Fibroblast of skin of back (primary cell): ENCODE measurements at regions not wholly inside any gene's neighbourhood (a gene's known extent, or its start where the extent isn't known, plus 50 kb on each side); places are given as distances from the start of the nearest gene placed in this dataset.
"Not testable (repeated sequence)": the region's sequence is repeated elsewhere in the genome, so short reads cannot be mapped to it uniquely, and the experiment has no call there.

Source experiments
- DNase-seq: peaks from one replicate; pipeline ENCODE4 v3.0.0-alpha.2; 2013

DNA sequence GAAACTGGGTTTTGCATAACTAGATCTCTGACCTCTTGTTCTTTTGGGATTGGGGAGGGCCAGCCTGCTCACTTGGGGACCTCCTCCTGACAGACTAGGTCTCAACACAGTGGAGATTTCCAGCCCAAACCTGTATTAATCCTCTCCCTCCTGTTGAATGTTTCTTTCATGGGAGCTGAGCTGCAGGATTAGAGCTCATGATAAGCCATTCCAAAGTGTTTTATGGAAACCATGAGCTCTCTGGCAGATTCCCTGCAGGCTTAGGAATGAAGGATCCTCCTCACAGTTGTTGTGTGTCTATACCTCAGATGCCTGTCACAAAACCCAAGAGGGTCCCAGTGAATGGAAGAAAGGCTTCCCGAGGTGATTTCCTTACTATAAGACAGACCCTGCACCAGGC, 248.4 kb upstream of the B3GAT1 start:
- DNase-seq, result no peak

GRCh38 chr11:134659882-134660281, 247.8 kb upstream of the B3GAT1 start:
- DNase-seq, result no peak

- no peak for DNase-seq
These were observed 246.6 kb upstream of the B3GAT1 start for GRCh38 chr11:134658481-134659225.

- no peak for DNase-seq
These were observed 245.6 kb upstream of the B3GAT1 start for GRCh38 chr11:134657631-134658030.

- no peak for DNase-seq
These were observed 245.0 kb upstream of the B3GAT1 start for GRCh38 chr11:134656861-134657540.

GRCh38 chr11:134656086-134656840, 244.2 kb upstream of the B3GAT1 start:
- not testable (repeated sequence) for DNase-seq

DNA sequence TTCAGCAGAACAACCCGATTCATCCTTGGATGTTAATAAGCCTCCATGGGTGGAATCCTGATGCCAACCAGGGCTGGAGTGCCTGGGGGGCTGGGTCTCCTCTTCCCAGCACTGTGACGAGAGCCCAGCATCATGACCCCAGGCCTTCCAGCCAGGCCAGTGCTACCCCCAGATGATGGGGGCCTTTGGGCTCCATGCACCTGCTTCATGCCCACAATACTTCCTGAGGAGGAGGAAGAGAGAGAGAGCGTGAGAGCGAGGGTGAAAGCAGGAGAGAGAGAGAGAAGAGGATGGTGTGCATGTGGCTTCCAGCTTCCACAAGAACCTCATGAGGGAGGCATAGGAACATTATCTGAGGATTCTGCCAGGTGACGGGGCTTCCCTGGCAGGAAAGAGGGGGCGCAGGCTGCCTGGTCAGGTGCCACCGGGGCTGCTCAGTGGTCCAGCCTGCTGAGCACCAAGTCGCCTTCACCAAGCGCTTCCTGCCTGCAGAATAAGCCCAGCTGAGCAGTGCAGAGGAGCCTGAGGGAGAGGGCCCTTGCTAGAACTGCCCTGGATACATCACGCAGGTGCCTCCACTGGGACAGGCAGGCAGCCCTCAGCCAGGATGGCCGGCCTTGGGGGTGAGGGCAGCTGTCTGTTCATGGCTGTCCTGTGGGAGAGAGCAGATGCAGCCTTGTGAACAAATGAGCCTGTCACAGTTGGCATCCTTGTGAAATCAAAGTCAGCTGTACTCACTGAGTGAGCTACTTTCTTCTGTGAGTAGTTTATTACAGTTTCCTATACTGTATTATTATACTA, 243.3 kb upstream of the B3GAT1 start:
- no peak for DNase-seq

DNA sequence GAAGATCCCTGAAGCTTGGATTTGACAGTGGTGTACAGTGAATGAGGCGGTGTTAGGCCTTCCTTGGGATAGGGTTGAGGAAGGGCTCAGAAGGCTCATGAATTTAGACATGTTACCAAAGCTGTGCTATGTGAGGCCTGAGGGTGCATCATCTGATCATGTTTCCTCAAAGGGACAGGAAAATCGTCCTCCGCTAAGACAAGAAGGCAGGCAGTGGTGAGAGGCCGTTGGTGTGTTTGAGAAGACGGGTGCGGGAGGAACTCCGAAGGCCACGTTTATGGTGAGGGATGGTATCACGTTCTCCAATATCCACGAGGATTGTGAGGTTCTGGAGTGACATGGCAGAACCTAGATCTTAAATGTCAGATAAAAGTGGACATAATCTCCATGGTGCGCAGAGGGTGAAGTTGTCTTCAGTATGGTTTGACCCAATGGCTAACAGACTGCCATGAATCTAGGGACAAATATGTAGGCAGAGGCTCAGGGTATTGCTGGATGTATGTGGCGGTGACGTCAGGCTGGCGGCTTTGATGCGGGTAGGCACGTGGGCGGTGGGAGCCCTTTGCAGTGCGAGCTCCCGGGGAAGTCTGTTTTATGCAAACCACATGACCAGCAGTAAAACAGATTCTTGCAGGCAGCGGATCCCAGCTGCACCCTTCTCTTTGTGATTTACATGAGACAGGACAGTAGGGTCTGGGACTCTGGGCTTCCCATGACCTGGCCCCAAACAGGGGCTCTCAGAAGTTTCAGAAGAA, 242.3 kb upstream of the B3GAT1 start:
- no peak for DNase-seq

DNA sequence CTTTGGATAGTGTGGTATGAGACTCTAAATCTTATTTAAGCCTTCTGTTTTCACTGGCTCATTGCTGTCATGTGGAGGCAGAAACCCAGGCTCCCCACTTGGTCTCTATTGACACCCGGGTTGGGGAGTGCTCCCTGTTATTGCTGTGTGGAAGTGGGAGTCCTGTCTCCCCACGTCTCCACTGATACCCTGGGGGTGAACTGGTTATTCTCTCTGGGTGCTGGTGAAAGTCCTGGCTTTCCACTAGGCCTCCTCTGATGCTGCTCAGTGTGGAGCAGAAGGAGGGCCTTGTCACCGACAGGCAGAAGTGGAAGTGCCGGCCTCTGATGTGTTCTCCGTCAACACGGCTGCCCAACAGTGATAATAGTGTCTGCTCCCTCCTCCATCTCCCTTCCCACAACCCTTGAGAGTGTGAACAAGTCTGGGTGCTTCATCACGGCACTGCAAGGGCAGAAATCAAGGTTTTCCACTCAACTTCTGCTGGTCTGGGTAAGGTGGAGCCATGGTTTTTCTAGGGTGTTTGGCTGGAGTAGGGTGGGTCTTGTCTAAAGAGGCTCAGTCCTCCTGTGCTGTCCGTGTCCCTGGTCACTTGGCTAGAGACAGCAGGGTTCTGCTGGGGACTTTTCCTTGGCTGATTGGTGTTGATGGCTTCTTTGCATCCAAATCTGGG, 240.7 kb upstream of the B3GAT1 start:
- DNase-seq, result no peak

DNA sequence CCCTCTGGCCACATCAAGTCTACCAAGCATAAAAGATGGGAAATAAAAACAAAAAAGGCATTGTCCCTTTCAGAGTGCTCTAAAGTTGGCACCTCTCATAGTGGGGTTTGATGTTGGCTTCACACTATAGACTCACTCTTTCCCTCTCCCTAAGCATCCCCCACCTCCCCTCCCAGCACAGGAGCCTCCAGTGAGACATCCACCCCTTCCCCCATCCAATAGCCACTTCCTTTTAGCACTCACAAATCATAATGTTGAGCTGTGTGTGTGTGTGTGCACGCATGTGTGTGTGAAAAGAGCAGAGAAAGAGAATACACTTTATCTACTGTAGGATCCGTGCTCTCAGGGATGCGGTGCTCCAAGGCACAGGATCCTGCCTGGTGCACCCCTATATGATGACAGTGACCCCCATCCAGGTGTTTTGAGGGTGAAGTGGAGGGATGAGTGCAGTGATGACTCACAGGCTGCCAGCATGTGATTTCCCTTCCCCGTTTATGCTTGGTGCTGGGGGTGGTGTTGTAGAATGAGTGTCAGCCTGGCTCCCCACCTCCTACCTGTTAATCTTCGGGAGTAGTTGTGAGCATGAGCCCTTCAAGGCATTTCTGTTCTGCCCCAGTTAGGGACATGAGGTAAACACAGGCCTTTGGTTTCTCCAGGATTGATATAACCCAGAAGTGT, 235.2 kb upstream of the B3GAT1 start:
- no peak for DNase-seq

GRCh38 chr11:134646561-134646960, 234.5 kb upstream of the B3GAT1 start:
- no peak for DNase-seq

DNA sequence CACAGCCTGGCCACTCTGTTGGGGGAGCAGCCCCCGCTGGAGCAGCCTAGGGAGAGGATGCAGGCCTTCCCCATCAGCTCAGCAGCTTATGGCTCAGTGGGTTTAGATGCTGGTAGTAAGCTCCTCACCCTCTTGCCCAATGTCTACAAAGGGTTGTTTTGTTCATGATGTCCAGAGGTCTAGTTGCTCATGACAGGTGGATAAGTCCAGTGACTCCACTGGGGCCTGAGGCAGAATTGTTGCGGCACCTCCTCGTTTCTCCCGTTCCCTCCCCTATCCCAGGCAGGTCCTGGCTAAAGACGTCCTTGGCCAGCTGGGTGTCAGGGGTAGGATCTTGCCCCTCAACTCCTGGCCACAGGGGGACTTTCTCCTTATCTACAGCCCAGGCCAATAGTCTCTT, 233.5 kb upstream of the B3GAT1 start:
- DNase-seq, result no peak

- DNase-seq, result no peak
These were observed 232.7 kb upstream of the B3GAT1 start for GRCh38 chr11:134644476-134645456.

- no peak for DNase-seq
These were observed 231.3 kb upstream of the B3GAT1 start for GRCh38 chr11:134643115-134644012.

DNA sequence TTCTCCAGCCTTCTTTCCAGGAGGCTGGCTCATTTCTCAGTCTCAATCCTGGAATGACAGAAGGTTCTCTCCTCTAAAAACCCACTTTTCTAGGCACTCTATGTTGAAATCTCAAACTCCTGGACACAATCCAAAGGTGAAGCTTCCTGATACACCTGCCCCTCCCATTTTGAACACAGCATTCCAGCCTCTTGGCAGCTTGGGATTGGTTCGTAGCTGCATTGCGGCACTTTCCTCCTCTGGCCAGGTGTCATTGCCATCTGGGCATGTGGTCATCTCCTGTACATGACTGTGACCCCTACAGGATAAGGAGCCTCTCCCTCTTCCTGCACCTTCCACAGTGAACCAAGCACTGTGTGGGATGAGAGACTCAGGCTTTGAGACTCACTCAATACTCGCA, 230.2 kb upstream of the B3GAT1 start:
- no peak for DNase-seq

DNA sequence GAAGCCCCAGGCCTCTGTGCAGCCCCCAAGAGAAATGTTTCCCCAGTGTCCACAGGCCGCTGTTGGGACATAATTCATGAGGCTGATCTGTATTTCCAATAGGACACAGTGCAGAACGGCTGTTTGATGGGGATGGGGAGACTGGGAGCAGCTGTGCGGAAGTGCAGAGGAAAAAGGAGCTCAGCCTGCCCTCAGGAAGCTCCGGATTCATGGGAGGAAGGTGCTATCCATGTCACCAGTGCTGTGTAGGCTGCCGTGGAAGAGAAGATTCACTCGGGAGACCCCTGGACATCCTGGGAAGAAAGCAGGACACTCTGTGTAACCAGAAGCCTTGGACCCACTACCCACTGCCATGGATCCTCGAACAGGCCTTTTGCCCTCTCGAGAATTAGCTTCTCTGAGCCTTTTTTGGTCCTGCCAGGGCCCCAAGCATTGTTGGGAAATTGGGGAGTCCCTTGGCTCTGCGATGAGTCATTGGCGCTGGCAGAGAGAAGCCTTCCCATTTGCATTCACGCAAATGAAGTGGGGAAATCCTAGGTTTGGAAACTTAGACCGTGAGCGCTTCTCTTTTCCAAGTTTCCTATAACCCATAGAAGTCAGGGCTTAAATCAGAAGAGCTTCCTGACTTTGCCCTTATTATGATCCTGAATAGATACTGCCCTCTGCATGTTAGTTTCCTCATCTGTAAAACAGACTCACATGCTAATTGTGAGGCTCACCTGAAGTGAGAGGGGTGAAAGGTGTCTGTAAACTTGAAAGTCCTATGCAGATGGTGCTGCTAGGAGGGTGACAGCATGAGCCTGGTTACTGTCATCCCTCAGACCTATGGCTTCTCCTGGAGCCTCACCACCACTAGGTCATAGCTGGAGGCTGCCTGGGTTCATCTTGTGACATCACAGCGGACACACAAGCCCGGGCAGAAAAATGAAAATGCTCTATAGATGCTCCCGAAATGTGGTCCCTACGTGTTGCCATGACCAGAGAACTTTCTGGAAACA, 229.2 kb upstream of the B3GAT1 start:
- DNase-seq, result no peak

DNA sequence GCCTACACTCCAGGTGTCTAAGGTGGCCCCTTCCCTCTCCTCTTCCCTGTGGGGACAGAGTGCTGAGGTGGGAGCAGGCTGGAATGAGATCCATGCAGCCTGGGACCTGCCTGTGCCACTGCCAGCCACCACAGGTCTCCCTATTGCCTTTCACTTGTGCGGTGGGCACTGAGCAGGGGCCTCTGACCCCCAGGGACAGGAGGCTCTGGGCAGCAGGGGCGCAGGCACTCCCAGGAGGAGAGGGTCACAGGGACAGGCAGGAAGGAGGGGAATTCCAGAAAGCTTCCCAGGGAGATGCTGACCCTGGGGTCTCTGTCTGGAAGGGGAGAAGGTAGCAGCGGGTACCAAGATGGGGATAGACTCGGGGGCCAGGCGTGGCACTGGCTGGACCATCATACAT, 228.5 kb upstream of the B3GAT1 start:
- DNase-seq, result no peak
